Epithelial cell of esophagus (primary cell): ENCODE measurements at regions not wholly inside any gene's neighbourhood (a gene's known extent, or its start where the extent isn't known, plus 50 kb on each side); places are given as distances from the start of the nearest gene placed in this dataset.
"Not testable (repeated sequence)": the region's sequence is repeated elsewhere in the genome, so short reads cannot be mapped to it uniquely, and the experiment has no call there.

ENCODE experiments used
- DNase-seq: peaks from one replicate; pipeline ENCODE4 v3.0.0; 2010; ENCODE audit warnings: low read depth
- H3K4me3 ChIP-seq: 2 replicates; pipeline ENCODE4 v1.5.1; 2011; ENCODE audit warnings: mild to moderate bottlenecking, low read length, control low read depth
- CTCF ChIP-seq: IDR thresholded peaks from 2 replicates; pipeline ENCODE4 v1.5.1; 2011; ENCODE audit warnings: low read depth, mild to moderate bottlenecking, low read length, control low read depth, inconsistent platforms; ENCODE audit not compliant: insufficient read depth; ENCODE audit errors: missing control alignments

DNA sequence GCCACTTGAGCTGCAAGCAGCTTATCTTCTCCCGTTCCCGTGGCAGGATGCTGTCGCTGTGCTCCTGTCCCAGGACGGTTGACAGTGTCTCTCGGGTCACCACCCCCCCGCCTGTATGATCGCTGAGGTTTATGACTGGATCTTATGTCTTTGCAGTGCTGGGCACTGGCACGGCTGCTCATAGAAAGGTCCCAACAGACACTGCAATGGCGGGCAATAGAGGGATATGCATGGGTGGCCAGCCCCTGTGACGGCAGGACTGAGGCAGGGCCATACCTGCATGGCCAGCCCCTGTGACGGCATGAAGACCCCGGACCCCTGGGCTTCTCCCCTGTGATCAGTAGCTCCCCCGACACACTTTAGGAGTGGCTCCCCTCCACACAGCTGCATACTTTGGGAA lies 307.2 kb downstream of the TEX29 start:
- H3K4me3 ChIP-seq = no peak overlapping the region
- no peak for DNase-seq
- TF ChIP-seq CTCF = no peak

- TF ChIP-seq CTCF = no peak
- H3K4me3 ChIP-seq = no peak overlapping the region
- no peak for DNase-seq
Measured at GRCh38 chr13:111629016-111629415, 308.6 kb downstream of the TEX29 start.

GRCh38 chr13:111629457-111629856 lies 309.0 kb downstream of the TEX29 start:
- TF ChIP-seq CTCF = no peak
- no peak for DNase-seq
- H3K4me3 ChIP-seq = no peak overlapping the region

DNA sequence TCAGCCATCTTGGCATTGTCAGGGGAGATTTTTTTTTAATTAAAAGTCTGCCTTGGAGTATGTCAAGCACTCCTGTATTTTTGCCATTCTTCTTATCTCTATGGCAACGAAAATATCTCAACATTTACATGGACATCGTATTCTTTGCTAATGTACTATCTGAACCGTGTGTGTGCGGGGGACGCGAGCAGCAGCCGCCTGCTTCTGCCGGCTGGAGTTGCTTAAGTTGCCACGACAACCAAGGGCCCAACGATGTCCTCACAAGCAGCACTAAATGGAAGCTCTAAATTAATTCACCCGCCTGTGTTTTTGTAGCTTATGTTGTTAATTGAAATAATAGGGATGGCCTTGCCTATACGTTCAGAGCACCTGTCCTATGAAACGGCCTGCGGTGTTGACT lies 309.5 kb downstream of the TEX29 start:
- H3K4me3 ChIP-seq = no peak overlapping the region
- no peak for DNase-seq
- no peak for TF ChIP-seq CTCF

DNA sequence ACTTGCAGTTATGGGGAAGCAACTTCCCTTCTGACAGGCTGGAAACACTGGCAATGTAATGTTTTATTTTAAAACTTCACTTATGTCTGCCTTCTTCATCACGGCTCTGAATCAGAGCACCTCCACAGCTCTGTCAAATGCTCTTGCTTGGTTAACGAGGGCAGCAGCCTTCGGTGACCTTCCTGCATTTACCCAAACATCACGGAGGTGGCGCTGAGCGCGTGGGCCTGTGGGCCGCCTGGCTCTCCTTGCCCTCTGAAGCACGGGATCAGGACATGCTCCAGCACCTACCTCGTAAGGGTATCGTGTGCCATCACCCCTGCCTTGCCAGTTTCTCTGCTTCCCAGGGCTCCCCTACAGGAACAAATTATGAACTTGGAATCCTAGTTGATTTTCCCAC lies 310.0 kb downstream of the TEX29 start:
- H3K4me3 ChIP-seq = no peak overlapping the region
- no peak for DNase-seq
- no peak for TF ChIP-seq CTCF

DNA sequence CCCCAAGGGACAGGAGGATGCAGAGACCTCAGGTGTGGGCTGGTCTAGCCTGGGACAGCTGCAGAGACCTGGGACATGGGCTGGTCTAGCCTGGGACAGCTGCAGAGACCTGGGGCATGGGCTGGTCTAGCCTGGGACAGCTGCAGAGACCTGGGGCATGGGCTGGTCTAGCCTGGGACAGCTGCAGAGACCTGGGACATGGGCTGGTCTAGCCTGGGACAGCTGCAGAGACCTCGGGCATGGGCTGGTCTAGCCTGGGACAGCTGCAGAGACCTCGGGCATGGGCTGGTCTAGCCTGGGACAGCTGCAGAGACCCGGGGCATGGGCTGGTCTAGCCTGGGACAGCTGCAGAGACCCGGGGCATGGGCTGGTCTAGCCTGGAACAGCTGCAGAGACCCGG lies 310.8 kb downstream of the TEX29 start:
- H3K4me3 ChIP-seq, DNase-seq: not testable (repeated sequence)

GRCh38 chr13:111632906-111633305 lies 312.5 kb downstream of the TEX29 start:
- TF ChIP-seq CTCF = no peak
- DNase-seq = no peak
- H3K4me3 ChIP-seq = no peak overlapping the region

GRCh38 chr13:111633401-111633800 lies 313.0 kb downstream of the TEX29 start:
- no peak for DNase-seq
- no peak overlapping the region for H3K4me3 ChIP-seq
- no peak for TF ChIP-seq CTCF
